Neural cell (in vitro differentiated cells): ENCODE measurements at regions not wholly inside any gene's neighbourhood (a gene's known extent, or its start where the extent isn't known, plus 50 kb on each side); places are given as distances from the start of the nearest gene placed in this dataset.

ENCODE experiments used
- H2AFZ ChIP-seq: fragments of 200-600, 300-800 bp; sonication (generic), shearing (Covaris generic); 2 replicates; pipeline ENCODE4 v1.6.0; 2014; ENCODE audit warnings: low read depth, mild to moderate bottlenecking, antibody characterized with exemption, low read length, moderate library complexity
- H3F3A ChIP-seq: fragments of 200-600 bp; shearing (Covaris generic); 2 replicates; pipeline ENCODE4 v1.6.1; 2016; ENCODE audit warnings: mild to moderate bottlenecking, moderate library complexity, mixed read lengths, antibody characterized with exemption, low read length; ENCODE audit not compliant: insufficient read depth, poor library complexity, severe bottlenecking
- H3K27ac ChIP-seq: fragments of 200-600, 300-800 bp; sonication (generic), shearing (Covaris generic); 2 replicates; pipeline ENCODE4 v1.5.1; 2014; ENCODE audit warnings: mild to moderate bottlenecking, low read length, moderate library complexity
- H3K27me3 ChIP-seq: fragments of 300-800, 200-600 bp; sonication (generic), shearing (Covaris generic); 2 replicates; pipeline ENCODE4 v1.6.0; 2014; ENCODE audit warnings: mild to moderate bottlenecking, low read depth, low read length, moderate library complexity; ENCODE audit not compliant: insufficient read depth
- H3K36me3 ChIP-seq: fragments of 300-800, 200-600 bp; sonication (generic), shearing (Covaris generic); 2 replicates; pipeline ENCODE4 v1.5.1; 2014; ENCODE audit warnings: mild to moderate bottlenecking, antibody characterized with exemption, low read length, moderate library complexity; ENCODE audit not compliant: insufficient read depth
- H3K4me2 ChIP-seq: fragments of 300-800, 200-600 bp; sonication (generic), shearing (Covaris generic); 2 replicates; pipeline ENCODE4 v1.6.0; 2014; ENCODE audit warnings: mild to moderate bottlenecking, low read length
- H3K4me3 ChIP-seq: fragments of 300-800, 200-600 bp; sonication (generic), shearing (Covaris generic); 2 replicates; pipeline ENCODE4 v1.5.1; 2014; ENCODE audit warnings: mild to moderate bottlenecking, low read length, moderate library complexity
- H3K79me2 ChIP-seq: fragments of 200-600 bp; shearing (Covaris generic); replicated peaks from 2 replicates; pipeline ENCODE4 v1.6.0; 2014; ENCODE audit warnings: mild to moderate bottlenecking, low read length, moderate library complexity; ENCODE audit not compliant: insufficient read depth
- H3K9ac ChIP-seq: fragments of 300-800, 200-600 bp; sonication (generic), shearing (Covaris generic); 2 replicates; pipeline ENCODE4 v1.6.1; 2016; ENCODE audit warnings: mild to moderate bottlenecking, low read length, mixed read lengths
- H3K9me2 ChIP-seq: fragments of 200-600 bp; shearing (Covaris generic); 2 replicates; pipeline ENCODE4 v1.6.1; 2016; ENCODE audit warnings: mild to moderate bottlenecking, low read length, mixed read lengths; ENCODE audit not compliant: insufficient read depth
- H3K9me3 ChIP-seq: fragments of 200-600, 300-800 bp; sonication (generic), shearing (Covaris generic); 2 replicates; pipeline ENCODE4 v1.6.1; 2016; ENCODE audit warnings: mild to moderate bottlenecking, mixed run types, low read length, moderate library complexity, mixed read lengths
- H4K20me1 ChIP-seq: fragments of 200-600 bp; shearing (Covaris generic); 2 replicates; pipeline ENCODE4 v1.6.1; 2016; ENCODE audit warnings: mild to moderate bottlenecking, mixed run types; ENCODE audit not compliant: insufficient read depth
- EP300 ChIP-seq: fragments of 450-650 bp; conservative IDR thresholded peaks from 2 replicates; pipeline ENCODE4 v1.6.1; 2014; ENCODE audit warnings: antibody characterized with exemption, mild to moderate bottlenecking, moderate library complexity; ENCODE audit not compliant: poor library complexity, severe bottlenecking
- EZH2 ChIP-seq: fragments of 200-600, 300-800 bp; shearing (Covaris generic), sonication (generic); IDR thresholded peaks from 2 replicates; pipeline ENCODE4 v1.6.1; 2014; ENCODE audit warnings: antibody characterized with exemption, low read length, borderline replicate concordance, mild to moderate bottlenecking; ENCODE audit not compliant: insufficient read depth, poor library complexity, severe bottlenecking
- MXI1 ChIP-seq: fragments of 450-650 bp; conservative IDR thresholded peaks from 2 replicates; pipeline ENCODE4 v1.6.1; 2014; ENCODE audit warnings: antibody characterized with exemption, mild to moderate bottlenecking; ENCODE audit not compliant: poor library complexity, severe bottlenecking
- POLR2AphosphoS5 ChIP-seq: IDR thresholded peaks from 2 replicates; pipeline ENCODE4 v1.6.1; 2012
- RAD21 ChIP-seq: fragments of 450-650 bp; conservative IDR thresholded peaks from 2 replicates; pipeline ENCODE4 v1.6.1; 2014; ENCODE audit warnings: antibody characterized with exemption, mild to moderate bottlenecking, moderate library complexity
- SMC3 ChIP-seq: fragments of 450-650 bp; conservative IDR thresholded peaks from 2 replicates; pipeline ENCODE4 v1.6.1; 2014; ENCODE audit warnings: antibody characterized with exemption, mild to moderate bottlenecking, moderate library complexity; ENCODE audit not compliant: poor library complexity
- TAF1 ChIP-seq: IDR thresholded peaks from 2 replicates; pipeline ENCODE4 v1.6.1; 2012; ENCODE audit warnings: low read depth
- TF ChIP-seq, protein P1 (sequence below): fragments of 450-650 bp; IDR thresholded peaks from 2 replicates; pipeline ENCODE4 v1.5.1; 2014; ENCODE audit warnings: antibody characterized with exemption, mild to moderate bottlenecking, moderate library complexity; ENCODE audit not compliant: poor library complexity, severe bottlenecking
- TF ChIP-seq, protein P2 (sequence below): IDR thresholded peaks from 2 replicates; pipeline ENCODE4 v1.6.1; 2012; ENCODE audit warnings: borderline replicate concordance

DNA sequence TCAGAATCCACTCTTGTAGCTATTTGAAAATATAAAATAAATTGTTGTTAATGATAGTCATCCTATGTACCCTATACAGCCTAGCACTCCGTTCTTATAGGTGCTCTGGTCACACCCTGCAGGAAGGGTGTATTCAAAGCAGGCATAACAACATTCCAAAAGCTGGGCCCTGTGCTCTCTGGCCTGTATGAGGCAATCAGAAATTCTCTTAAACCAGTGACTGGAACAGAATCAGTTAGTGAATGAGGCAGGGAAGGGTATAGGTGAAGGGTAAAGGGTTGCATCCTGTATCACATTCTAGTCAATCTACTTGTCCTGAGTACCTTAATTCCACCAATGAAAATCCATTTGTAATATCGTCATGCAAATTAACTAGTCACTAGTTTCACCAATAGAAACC lies 154.5 kb upstream of the ZNF217 start:
- Histone ChIP-seq H3K4me2 (no peak overlapping the region), H3K9me2 (no peaks in the 10 kb centered on the region), H3F3A (no peaks in the 10 kb centered on the region), H3K27ac (no peak overlapping the region), H2AFZ (no peak overlapping the region), H4K20me1 (no peaks in the 10 kb centered on the region), H3K4me3 (no peak overlapping the region), H3K9me3 (no peaks in the 10 kb centered on the region), H3K27me3 (no peaks in the 10 kb centered on the region), H3K79me2 (no peaks in the 10 kb centered on the region), H3K36me3 (no peaks in the 10 kb centered on the region), H3K9ac (no peak overlapping the region)
- no peak for TF ChIP-seq EZH2
- TF ChIP-seq RAD21 = no peak
- no peak for TF ChIP-seq SMC3
- TF ChIP-seq, protein P1, sequence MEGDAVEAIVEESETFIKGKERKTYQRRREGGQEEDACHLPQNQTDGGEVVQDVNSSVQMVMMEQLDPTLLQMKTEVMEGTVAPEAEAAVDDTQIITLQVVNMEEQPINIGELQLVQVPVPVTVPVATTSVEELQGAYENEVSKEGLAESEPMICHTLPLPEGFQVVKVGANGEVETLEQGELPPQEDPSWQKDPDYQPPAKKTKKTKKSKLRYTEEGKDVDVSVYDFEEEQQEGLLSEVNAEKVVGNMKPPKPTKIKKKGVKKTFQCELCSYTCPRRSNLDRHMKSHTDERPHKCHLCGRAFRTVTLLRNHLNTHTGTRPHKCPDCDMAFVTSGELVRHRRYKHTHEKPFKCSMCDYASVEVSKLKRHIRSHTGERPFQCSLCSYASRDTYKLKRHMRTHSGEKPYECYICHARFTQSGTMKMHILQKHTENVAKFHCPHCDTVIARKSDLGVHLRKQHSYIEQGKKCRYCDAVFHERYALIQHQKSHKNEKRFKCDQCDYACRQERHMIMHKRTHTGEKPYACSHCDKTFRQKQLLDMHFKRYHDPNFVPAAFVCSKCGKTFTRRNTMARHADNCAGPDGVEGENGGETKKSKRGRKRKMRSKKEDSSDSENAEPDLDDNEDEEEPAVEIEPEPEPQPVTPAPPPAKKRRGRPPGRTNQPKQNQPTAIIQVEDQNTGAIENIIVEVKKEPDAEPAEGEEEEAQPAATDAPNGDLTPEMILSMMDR = no peak
- TF ChIP-seq POLR2AphosphoS5 = no peak
- TF ChIP-seq, protein P2, sequence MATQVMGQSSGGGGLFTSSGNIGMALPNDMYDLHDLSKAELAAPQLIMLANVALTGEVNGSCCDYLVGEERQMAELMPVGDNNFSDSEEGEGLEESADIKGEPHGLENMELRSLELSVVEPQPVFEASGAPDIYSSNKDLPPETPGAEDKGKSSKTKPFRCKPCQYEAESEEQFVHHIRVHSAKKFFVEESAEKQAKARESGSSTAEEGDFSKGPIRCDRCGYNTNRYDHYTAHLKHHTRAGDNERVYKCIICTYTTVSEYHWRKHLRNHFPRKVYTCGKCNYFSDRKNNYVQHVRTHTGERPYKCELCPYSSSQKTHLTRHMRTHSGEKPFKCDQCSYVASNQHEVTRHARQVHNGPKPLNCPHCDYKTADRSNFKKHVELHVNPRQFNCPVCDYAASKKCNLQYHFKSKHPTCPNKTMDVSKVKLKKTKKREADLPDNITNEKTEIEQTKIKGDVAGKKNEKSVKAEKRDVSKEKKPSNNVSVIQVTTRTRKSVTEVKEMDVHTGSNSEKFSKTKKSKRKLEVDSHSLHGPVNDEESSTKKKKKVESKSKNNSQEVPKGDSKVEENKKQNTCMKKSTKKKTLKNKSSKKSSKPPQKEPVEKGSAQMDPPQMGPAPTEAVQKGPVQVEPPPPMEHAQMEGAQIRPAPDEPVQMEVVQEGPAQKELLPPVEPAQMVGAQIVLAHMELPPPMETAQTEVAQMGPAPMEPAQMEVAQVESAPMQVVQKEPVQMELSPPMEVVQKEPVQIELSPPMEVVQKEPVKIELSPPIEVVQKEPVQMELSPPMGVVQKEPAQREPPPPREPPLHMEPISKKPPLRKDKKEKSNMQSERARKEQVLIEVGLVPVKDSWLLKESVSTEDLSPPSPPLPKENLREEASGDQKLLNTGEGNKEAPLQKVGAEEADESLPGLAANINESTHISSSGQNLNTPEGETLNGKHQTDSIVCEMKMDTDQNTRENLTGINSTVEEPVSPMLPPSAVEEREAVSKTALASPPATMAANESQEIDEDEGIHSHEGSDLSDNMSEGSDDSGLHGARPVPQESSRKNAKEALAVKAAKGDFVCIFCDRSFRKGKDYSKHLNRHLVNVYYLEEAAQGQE = no peak
- TF ChIP-seq MXI1 = no peak
- no peak for TF ChIP-seq EP300
- no peak for TF ChIP-seq TAF1

DNA sequence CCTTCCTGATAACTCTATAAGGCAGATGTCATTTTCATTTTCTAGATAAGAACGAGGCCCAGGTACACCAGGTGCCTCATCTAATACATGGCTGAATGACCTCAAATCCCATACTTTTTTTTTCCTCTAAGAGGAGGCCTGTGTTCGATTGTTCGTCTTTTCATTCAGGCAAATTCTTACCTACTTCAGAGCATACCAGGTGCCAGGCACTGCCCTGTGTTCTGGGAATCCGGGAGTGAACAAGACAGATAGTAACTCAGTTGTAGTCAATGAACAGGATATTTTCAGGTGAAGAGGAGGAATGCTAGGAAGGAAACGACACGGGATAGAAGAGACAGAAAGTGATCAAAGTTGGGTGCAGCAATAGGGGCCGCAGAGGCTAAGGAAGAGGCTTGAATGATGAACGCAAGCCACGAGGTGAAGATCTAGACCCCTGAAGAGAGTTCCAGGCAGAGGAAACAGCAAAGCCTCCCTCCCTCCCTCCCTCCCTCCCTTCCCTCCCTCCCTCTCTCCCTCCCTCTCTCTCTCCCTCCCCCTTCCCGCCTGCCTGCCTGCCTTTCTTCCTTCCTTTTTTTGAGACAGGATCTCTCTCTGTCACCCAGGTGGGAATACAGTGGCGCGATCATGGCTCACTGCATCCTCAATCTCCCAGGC lies 150.1 kb upstream of the ZNF217 start:
- Histone ChIP-seq H4K20me1 (no peaks in the 10 kb centered on the region), H3K9me3 (no peaks in the 10 kb centered on the region), H3K79me2 (no peaks in the 10 kb centered on the region), H3K4me2 (no peak overlapping the region), H2AFZ (no peak overlapping the region), H3K36me3 (no peaks in the 10 kb centered on the region), H3K4me3 (no peak overlapping the region), H3K27me3 (no peaks in the 10 kb centered on the region), H3K9ac (no peak overlapping the region), H3K27ac (no peak overlapping the region), H3F3A (peaks cover 7% of the 10 kb centered on the region), H3K9me2 (no peaks in the 10 kb centered on the region)
- TF ChIP-seq, protein P2 = no peak
- TF ChIP-seq, protein P1 = no peak
- TF ChIP-seq EZH2 = no peak
- TF ChIP-seq RAD21 = no peak
- no peak for TF ChIP-seq MXI1
- no peak for TF ChIP-seq TAF1
- no peak for TF ChIP-seq POLR2AphosphoS5
- TF ChIP-seq SMC3 = no peak
